ENCODE measurements at regions not wholly inside any gene's neighbourhood (a gene's known extent, or its start where the extent isn't known, plus 50 kb on each side); places are given as distances from the start of the nearest gene placed in this dataset.

DNA sequence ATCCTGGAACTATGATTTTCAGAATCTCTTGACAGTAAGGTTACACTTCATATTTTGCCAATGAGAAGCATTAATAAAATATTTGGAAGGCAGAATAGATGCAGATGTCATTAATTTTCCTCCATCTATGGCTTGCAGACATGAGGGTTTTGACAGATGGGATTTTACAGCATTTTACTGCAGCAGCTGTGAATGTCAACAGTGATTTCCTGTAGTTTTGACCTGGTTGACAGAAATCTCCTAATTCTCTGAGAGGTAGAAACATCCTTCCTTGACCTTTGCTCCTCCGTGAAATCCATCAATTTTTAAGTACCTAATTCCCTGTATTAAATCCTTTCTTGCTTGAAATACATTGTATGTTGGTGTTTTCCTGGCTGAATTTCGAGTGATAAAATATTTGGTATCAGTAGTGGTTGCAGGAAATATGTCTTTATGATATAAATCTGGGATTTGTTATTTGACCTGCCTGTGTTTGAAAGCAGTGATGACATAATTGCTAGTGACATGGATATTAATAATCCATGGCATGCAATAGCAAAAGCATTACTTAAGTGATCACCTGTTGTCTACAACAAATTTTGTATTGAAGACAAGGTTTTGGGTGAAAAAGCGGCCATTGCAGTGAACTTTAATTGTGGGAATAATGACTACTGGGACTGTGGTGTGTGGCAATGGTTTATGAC is 73.9 kb downstream of the HLX start:
- TF ChIP-seq, protein P1, sequence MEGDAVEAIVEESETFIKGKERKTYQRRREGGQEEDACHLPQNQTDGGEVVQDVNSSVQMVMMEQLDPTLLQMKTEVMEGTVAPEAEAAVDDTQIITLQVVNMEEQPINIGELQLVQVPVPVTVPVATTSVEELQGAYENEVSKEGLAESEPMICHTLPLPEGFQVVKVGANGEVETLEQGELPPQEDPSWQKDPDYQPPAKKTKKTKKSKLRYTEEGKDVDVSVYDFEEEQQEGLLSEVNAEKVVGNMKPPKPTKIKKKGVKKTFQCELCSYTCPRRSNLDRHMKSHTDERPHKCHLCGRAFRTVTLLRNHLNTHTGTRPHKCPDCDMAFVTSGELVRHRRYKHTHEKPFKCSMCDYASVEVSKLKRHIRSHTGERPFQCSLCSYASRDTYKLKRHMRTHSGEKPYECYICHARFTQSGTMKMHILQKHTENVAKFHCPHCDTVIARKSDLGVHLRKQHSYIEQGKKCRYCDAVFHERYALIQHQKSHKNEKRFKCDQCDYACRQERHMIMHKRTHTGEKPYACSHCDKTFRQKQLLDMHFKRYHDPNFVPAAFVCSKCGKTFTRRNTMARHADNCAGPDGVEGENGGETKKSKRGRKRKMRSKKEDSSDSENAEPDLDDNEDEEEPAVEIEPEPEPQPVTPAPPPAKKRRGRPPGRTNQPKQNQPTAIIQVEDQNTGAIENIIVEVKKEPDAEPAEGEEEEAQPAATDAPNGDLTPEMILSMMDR (IDR thresholded peaks at IDR 0.05), result no peak
- no peak for TF ChIP-seq EZH2 (IDR thresholded peaks at IDR 0.05; ENCODE audit: borderline replicate concordance, insufficient read depth, low read depth, low read length, poor library complexity, severe bottlenecking)

All from B cell (primary cell).